ENCODE measurements at regions not wholly inside any gene's neighbourhood (a gene's known extent, or its start where the extent isn't known, plus 50 kb on each side); places are given as distances from the start of the nearest gene placed in this dataset.

- TF ChIP-seq CTCF (IDR thresholded peaks at IDR 0.05) = no peak
- TF ChIP-seq POLR2A (IDR thresholded peaks at IDR 0.05) = no peak
These were observed 103.7 kb upstream of the FZD8 start for GRCh38 chr10:35745617-35746403.
